OCI-LY1 (cell line): ENCODE measurements at regions not wholly inside any gene's neighbourhood (a gene's known extent, or its start where the extent isn't known, plus 50 kb on each side); places are given as distances from the start of the nearest gene placed in this dataset.
"Not testable (repeated sequence)": the region's sequence is repeated elsewhere in the genome, so short reads cannot be mapped to it uniquely, and the experiment has no call there.

Experiments used
- H2AFZ ChIP-seq: fragments of 200-600 bp; sonication (generic), shearing (Covaris generic); 2 replicates; pipeline ENCODE4 v1.6.0; 2014; ENCODE audit warnings: antibody characterized with exemption, mild to moderate bottlenecking, low read length
- H3F3A ChIP-seq: fragments of 200-600 bp; sonication (generic), shearing (Covaris generic); 2 replicates; pipeline ENCODE4 v1.6.0; 2014; ENCODE audit warnings: mild to moderate bottlenecking, antibody characterized with exemption, low read length, moderate library complexity; ENCODE audit not compliant: insufficient read depth
- H3K27ac ChIP-seq: fragments of 200-600 bp; sonication (generic); 2 replicates; pipeline ENCODE4 v1.5.1; 2014; ENCODE audit warnings: low read length, mixed run types, mild to moderate bottlenecking, low read depth; ENCODE audit not compliant: poor library complexity, severe bottlenecking
- H3K27me3 ChIP-seq: fragments of 200-600 bp; sonication (generic); 2 replicates; pipeline ENCODE4 v1.6.0; 2014; ENCODE audit warnings: antibody characterized with exemption, mild to moderate bottlenecking, low read length, moderate library complexity; ENCODE audit not compliant: insufficient read depth
- H3K36me3 ChIP-seq: fragments of 200-600 bp; sonication (generic); 2 replicates; pipeline ENCODE4 v1.6.1; 2014; ENCODE audit warnings: mild to moderate bottlenecking, antibody characterized with exemption, low read length, moderate library complexity, mixed read lengths; ENCODE audit not compliant: insufficient read depth
- H3K4me1 ChIP-seq: fragments of 200-600 bp; sonication (generic); 2 replicates; pipeline ENCODE4 v1.5.1; 2014; ENCODE audit warnings: mild to moderate bottlenecking, low read length, moderate library complexity; ENCODE audit not compliant: insufficient read depth, severe bottlenecking
- H3K4me2 ChIP-seq: fragments of 200-600 bp; sonication (generic), shearing (Covaris generic); 2 replicates; pipeline ENCODE4 v1.6.1; 2014; ENCODE audit warnings: low read length
- H3K4me3 ChIP-seq: fragments of 200-600 bp; sonication (generic); 2 replicates; pipeline ENCODE4 v1.5.1; 2014; ENCODE audit warnings: low read length, low read depth, mild to moderate bottlenecking, mixed read lengths; ENCODE audit not compliant: poor library complexity, severe bottlenecking
- H3K79me2 ChIP-seq: fragments of 200-600 bp; shearing (Covaris generic); 2 replicates; pipeline ENCODE4 v1.6.1; 2016; ENCODE audit warnings: mixed run types, low read length, mixed read lengths; ENCODE audit not compliant: insufficient read depth
- H3K9ac ChIP-seq: fragments of 200-600 bp; sonication (generic), shearing (Covaris generic); 2 replicates; pipeline ENCODE4 v1.6.1; 2014; ENCODE audit warnings: mild to moderate bottlenecking, low read length, mixed read lengths
- H3K9me2 ChIP-seq: fragments of 200-600 bp; sonication (generic), shearing (Covaris generic); 2 replicates; pipeline ENCODE4 v1.6.1; 2014; ENCODE audit warnings: low read depth, mild to moderate bottlenecking, low read length, mixed read lengths
- H3K9me3 ChIP-seq: fragments of 200-600 bp; shearing (Covaris generic); 2 replicates; pipeline ENCODE4 v1.6.1; 2014; ENCODE audit warnings: low read length, mixed read lengths
- H4K20me1 ChIP-seq: fragments of 200-600 bp; sonication (generic), shearing (Covaris generic); 2 replicates; pipeline ENCODE4 v1.6.0; 2016; ENCODE audit warnings: mild to moderate bottlenecking, low read length; ENCODE audit not compliant: insufficient read depth
- CTCF ChIP-seq: fragments of 200-600 bp; sonication (generic), shearing (Covaris generic); IDR thresholded peaks from 2 replicates; pipeline ENCODE4 v1.5.1; 2017; ENCODE audit warnings: mild to moderate bottlenecking, antibody characterized with exemption, low read length, moderate library complexity, mixed read lengths
- EZH2 ChIP-seq: fragments of 200-600 bp; sonication (generic), shearing (Covaris generic); IDR thresholded peaks from 2 replicates; pipeline ENCODE4 v1.8.0; 2017; ENCODE audit warnings: borderline replicate concordance, mixed run types, mild to moderate bottlenecking, antibody characterized with exemption, low read length, moderate library complexity, mixed read lengths

- Histone ChIP-seq H3K9me3 (no peaks in the 10 kb centered on the region), H3K4me3 (no peak overlapping the region), H3K4me2 (no peak overlapping the region), H3F3A (no peaks in the 10 kb centered on the region), H3K79me2 (no peaks in the 10 kb centered on the region), H3K27me3 (no peaks in the 10 kb centered on the region), H3K9ac (no peak overlapping the region), H3K36me3 (no peaks in the 10 kb centered on the region), H3K9me2 (no peaks in the 10 kb centered on the region), H3K4me1 (no peaks in the 10 kb centered on the region), H4K20me1 (no peaks in the 10 kb centered on the region), H2AFZ (no peak overlapping the region), H3K27ac (no peak overlapping the region)
- TF ChIP-seq CTCF, result no peak
- TF ChIP-seq EZH2, result no peak
Measured at GRCh38 chr11:93059117-93059957, 89.9 kb downstream of the MTNR1B start.

GRCh38 chr11:93063086-93063485 lies 93.6 kb downstream of the MTNR1B start:
- Histone ChIP-seq H3K79me2 (no peaks in the 10 kb centered on the region), H3K4me2 (no peak overlapping the region), H3K36me3 (no peaks in the 10 kb centered on the region), H3F3A (no peaks in the 10 kb centered on the region), H3K9me3 (no peaks in the 10 kb centered on the region), H3K4me1 (no peaks in the 10 kb centered on the region), H3K27me3 (no peaks in the 10 kb centered on the region), H4K20me1 (no peaks in the 10 kb centered on the region), H2AFZ (no peak overlapping the region), H3K27ac (no peak overlapping the region), H3K9me2 (no peaks in the 10 kb centered on the region), H3K9ac (no peak overlapping the region), H3K4me3 (no peak overlapping the region)
- TF ChIP-seq EZH2, result no peak
- TF ChIP-seq CTCF, result no peak

GRCh38 chr11:93065074-93065674 lies 95.7 kb downstream of the MTNR1B start:
- H3K4me3 ChIP-seq, H3K9me3 ChIP-seq, H3K4me2 ChIP-seq, H3K9ac ChIP-seq, H2AFZ ChIP-seq, H3K9me2 ChIP-seq, H3K4me1 ChIP-seq, H4K20me1 ChIP-seq, H3K27me3 ChIP-seq, H3K27ac ChIP-seq, H3F3A ChIP-seq, H3K36me3 ChIP-seq, H3K79me2 ChIP-seq: not testable (repeated sequence)
